Activated T-cell treated with anti-CD3 and anti-CD28 coated beads for 1 hour (primary cell): ENCODE measurements at regions not wholly inside any gene's neighbourhood (a gene's known extent, or its start where the extent isn't known, plus 50 kb on each side); places are given as distances from the start of the nearest gene placed in this dataset.
"Not testable (repeated sequence)": the region's sequence is repeated elsewhere in the genome, so short reads cannot be mapped to it uniquely, and the experiment has no call there.

ENCODE experiments used
- DNase-seq: peaks from one replicate; pipeline ENCODE4 v3.0.0-alpha.2; 2020; ENCODE audit warnings: low read depth

GRCh38 chr9:31112491-31112890 lies 1272.0 kb upstream of the ACO1 start:
- no peak for DNase-seq

- DNase-seq: no peak
These were observed 1270.1 kb upstream of the ACO1 start for GRCh38 chr9:31114346-31114745.

DNA sequence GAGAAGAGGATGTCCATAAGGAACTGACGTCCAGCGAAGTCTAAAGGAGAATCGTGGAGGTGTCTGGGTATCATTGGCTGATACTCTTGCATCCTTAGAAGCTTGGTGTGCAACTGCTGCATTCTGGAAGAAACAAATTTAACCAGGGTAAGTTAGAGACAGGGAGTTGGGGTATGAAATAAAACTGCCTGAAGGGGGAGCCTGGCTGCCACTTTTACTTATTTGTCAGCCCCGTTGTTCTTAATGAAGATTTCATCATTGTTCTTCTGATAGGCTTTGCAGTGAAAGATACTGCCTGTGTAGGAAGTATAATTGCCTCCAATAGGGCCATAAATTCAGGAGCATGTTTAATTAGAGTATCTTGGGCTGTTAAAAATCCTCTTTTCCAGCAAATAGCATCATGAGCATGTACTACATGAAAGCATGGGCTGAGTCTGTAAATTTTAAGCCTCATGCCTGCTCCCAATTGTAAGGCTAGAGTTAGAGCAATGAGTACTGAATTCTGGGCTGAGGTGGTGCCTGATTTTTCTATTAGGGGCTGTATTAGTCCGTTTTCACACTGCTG lies 1264.5 kb upstream of the ACO1 start:
- DNase-seq: no peak

GRCh38 chr9:31124389-31124788 lies 1260.1 kb upstream of the ACO1 start:
- DNase-seq: no peak

GRCh38 chr9:31135567-31135966 lies 1248.9 kb upstream of the ACO1 start:
- DNase-seq: no peak

DNA sequence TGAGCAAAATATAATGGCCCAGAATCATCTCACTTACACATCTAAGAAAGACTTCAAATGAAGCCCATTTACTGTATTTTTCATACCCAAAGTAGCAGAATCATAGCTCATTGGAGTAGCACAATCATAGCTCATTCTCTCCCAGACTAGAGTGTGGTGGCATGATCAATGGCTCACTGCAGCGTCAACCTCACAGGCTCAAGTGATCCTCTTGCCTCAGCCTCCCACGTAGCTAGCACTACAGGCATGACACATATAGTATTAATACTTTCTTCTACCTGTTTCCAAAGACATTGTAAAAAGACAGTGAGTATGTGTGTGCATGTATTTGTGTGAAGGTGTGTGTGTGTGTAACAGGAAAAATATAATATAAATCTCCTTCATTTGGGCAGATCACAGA lies 1247.9 kb upstream of the ACO1 start:
- no peak for DNase-seq

- DNase-seq: no peak
These were observed 1247.0 kb upstream of the ACO1 start for GRCh38 chr9:31137176-31138160.

DNA sequence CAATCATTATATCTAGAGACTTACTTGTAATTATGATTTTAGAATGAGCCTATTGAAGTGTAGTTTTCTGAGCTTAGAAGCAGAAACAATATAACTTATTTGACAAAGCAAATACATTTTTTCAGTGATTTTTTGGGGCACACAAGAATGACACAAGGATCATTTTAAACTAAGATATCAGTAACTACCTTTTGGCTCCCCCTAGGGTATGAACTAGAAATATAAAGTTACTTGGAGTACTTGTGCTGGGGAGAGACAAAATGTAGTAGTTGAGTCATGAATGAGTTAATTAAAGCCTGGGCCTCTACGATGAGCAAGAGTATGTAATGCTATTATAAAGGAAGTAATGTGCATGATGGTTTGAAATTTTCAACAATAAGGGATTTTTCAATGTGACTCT lies 1244.1 kb upstream of the ACO1 start:
- no peak for DNase-seq

DNA sequence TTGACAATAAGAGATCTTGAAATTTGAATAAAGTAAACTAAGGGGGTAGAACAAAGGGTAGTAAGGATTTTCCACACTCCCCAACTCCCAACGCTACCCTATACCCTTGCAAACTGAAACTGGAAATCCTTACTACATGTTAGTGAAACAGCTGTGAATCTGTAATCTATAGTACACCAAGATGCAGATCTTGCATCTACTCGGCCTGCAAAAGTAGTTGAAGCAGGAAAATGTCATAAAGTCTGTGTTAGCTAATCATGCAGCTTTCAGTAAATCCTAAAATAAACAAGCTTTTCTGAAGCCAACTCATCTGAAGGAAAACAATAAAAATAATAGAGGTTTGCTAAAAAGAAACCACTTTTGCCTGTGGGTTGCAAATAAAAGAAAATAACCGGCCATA lies 1242.0 kb upstream of the ACO1 start:
- DNase-seq: no peak

GRCh38 chr9:31144614-31145013 lies 1239.8 kb upstream of the ACO1 start:
- DNase-seq: no peak

DNA sequence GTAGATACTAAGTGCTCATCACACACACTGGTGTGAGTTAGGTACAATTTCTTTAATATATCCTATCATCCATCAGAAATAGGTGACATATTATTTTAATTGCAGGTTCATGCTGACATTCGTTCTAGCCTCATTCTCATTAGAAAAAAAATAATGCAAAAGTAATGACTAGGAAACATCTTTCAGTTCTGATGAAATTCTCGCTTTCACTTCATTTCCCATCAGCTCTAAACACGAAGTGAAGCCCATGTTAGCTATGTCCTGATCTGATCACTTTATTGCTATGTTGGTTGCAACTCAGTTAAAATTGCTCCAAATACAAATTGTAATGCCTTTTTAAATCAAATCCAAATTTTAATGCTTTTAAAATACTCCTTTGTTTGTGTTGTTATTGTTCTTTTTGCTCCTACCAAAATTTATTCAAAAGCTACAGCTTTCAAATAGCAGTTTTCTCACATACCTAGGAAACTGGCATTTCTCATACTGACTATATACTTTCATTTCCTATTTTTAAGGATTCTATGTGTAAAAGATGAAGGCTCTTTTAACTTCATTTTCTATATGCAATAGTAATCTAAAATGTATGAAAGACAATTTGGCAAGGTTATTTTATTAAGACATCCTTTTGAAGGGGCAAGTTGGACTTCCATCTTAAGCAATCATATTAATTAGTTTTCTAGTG lies 1237.8 kb upstream of the ACO1 start:
- DNase-seq: no peak

DNA sequence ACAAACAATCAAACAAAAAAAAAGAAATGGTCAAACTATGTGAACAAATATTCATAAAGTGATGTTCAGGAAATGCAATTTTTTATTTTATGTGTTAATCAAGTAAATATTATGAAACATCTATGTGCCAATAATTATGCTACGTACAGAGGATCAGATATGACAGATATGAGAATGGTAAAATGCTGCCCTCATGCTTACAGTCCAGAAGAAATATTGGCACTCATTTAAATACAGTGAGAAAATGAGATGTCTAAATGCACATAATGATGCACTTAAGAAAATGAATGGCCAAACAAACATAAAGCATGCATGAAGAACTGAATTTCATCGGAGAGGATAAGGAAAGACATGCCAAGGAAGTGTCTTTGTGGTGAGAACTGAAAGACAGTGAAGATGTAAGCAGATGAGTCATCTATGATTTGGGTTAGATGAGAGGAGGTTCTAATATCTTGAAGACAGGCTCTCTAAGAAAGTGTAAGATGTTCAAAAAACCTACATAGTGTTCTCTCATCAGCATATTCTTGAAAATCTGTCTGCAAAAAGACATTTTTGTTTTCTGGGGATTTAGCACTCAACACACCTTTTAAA lies 1231.1 kb upstream of the ACO1 start:
- no peak for DNase-seq

DNA sequence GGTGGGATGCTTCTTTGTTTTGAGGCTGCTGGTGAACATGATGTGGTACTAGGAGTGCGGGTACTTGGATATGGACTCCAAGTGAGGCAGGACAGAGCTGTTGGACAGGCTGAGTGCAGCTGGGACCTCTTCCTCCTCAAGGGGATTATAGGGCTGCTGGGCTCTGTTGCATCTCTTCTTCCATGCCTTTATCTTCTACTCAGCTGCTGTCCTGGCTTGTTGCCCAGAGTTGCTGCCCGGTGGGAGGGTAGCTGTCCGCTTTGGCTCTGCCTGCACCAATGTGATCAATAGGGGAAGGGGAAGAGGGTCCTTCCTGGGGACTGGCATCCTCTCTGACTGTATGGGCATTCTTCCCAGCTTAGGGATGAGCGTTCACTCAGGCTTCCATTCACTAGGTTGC lies 1217.9 kb upstream of the ACO1 start:
- no peak for DNase-seq

GRCh38 chr9:31168161-31168560 lies 1216.3 kb upstream of the ACO1 start:
- DNase-seq: no peak

GRCh38 chr9:31174681-31175080 lies 1209.8 kb upstream of the ACO1 start:
- DNase-seq: no peak

- no peak for DNase-seq
These were observed 1200.6 kb upstream of the ACO1 start for GRCh38 chr9:31183866-31184265.

GRCh38 chr9:31185831-31186230 lies 1198.6 kb upstream of the ACO1 start:
- no peak for DNase-seq

GRCh38 chr9:31188496-31188895 lies 1195.9 kb upstream of the ACO1 start:
- DNase-seq: no peak

DNA sequence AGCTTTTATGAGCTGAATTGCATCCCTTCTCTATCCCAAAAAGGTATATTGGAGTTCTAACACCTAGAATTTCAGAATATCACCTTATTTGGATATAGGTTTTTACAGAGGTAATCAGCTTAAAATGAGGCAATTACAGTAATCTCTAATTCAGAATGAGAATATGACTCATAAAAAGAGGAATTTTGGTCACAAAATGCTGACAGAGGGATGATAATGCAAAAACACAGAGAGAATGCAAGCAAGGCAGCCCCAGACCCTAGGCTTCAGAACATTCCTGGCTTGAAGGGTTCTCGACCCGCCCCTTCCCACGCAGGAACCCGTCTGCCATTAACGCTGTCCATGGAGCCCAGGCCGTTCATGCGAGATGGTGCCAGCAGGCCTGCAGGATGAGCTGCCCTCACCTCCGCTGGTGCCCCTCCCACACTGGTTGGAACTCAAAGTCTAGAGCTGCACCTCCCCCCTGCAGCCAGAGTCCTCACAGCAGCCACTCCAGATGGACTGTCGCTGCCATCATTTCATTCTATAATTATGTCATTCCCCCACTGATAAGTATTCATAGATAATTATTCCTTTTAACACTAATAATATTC lies 1173.4 kb upstream of the ACO1 start:
- no peak for DNase-seq

DNA sequence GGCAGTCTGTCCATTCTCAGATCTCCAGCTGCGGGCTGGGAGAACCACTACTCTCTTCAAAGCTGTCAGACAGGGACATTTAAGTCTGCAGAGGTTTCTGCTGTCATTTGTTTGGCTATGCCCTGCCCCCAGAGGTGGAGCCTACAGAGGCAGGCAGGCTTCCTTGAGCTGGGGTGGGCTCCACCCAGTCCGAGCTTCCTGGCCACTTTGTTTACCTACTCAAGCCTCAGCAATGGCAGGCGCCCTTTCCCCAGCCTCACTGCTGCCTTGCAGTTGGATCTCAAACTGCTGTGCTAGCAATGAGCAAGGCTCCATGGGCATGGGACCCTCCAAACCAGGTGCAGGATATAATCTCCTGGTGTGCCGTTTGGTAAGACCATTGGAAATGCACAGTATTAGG lies 1154.5 kb upstream of the ACO1 start:
- not testable (repeated sequence) for DNase-seq

- DNase-seq: no peak
These were observed 1152.0 kb upstream of the ACO1 start for GRCh38 chr9:31232485-31232884.

DNA sequence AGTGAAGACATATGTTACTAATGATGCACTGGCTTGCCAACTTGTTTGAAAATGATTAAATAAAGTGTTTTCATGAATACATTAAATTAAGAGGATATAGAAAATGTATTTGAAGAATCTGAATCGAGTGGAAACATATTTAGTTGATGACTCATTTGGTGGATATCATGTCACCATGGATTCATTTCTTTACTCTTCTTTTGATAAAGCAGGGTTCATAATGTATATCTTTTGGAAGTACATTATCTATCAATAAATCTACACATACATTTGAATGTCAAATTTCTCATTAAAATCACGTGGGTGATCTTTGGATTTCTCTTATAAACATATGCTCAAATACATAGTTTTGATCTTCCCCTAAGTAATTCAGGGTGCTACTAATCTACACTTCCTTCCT lies 1148.1 kb upstream of the ACO1 start:
- no peak for DNase-seq
